ENCODE measurements at regions not wholly inside any gene's neighbourhood (a gene's known extent, or its start where the extent isn't known, plus 50 kb on each side); places are given as distances from the start of the nearest gene placed in this dataset.

GRCh38 chr4:11783588-11783987 is 354.9 kb upstream of the HS3ST1 start:
- Histone ChIP-seq H3K79me2 (ENCODE audit: insufficient read depth, low read length) (no peaks in the 10 kb centered on the region), H3K9me2 (ENCODE audit: insufficient read depth) (no peaks in the 10 kb centered on the region), H4K20me1 (ENCODE audit: insufficient read depth) (no peaks in the 10 kb centered on the region), H3K36me3 (ENCODE audit: control insufficient read depth in 1 of 2, insufficient read depth in 2 of 2, low read length in 2 of 2) (no peaks in the 10 kb centered on the region), H3K27me3 (ENCODE audit: insufficient read depth, low read length) (no peaks in the 10 kb centered on the region), H3K4me3 (replicated peaks in 1 of 2; ENCODE audit: low read depth in 1 of 2, low read length in 2 of 2) (no peak overlapping the region), H3K27ac (ENCODE audit: low read depth, low read length) (no peak overlapping the region), H2AFZ (ENCODE audit: low read depth, low read length, poor library complexity, severe bottlenecking) (no peak overlapping the region), H3K4me1 (ENCODE audit: control insufficient read depth in 1 of 2, insufficient read depth in 2 of 2, low read length in 2 of 2) (no peaks in the 10 kb centered on the region), H3K4me2 (ENCODE audit: low read length) (no peak overlapping the region), H3K9ac (ENCODE audit: low read length) (no peak overlapping the region), H3K9me3 (ENCODE audit: control insufficient read depth in 1 of 2, insufficient read depth in 1 of 2, low read depth in 1 of 2, low read length in 2 of 2) (no peaks in the 10 kb centered on the region)
- BruUV-seq (replicated peaks) = no TSS peak
- intact Hi-C loops (cut with micrococcal nuclease) = no loop called here
- ATAC-seq (no peak), DNase-seq (ENCODE audit: low read depth, low spot score) (no peak)
- ChIA-PET POLR2A (no interaction called here), RAD21 (ENCODE audit: low non-redundant PET in 1 of 2, low total read pairs in 2 of 2, uncharacterized antibody in 2 of 2, unreplicated experiment in 2 of 2) (no interaction called here), CTCF (no interaction called here)
- TF ChIP-seq ZBTB33 (IDR thresholded peaks at IDR 0.05; ENCODE audit: extremely low read depth, insufficient replicate concordance, low read length) (no peak), REST (IDR thresholded peaks at IDR 0.05; ENCODE audit: low read depth) (no peak), EZH2 (IDR thresholded peaks at IDR 0.05) (no peak), YY1 (IDR thresholded peaks at IDR 0.05; ENCODE audit: extremely low read depth, insufficient replicate concordance, low read depth, low read length) (no peak), ZFX (IDR thresholded peaks at IDR 0.05) (no peak), SIN3A (IDR thresholded peaks at IDR 0.05; ENCODE audit: low read depth) (no peak), ZNF274 (IDR thresholded peaks at IDR 0.05; ENCODE audit: low read depth, low read length) (no peak), SP1 (IDR thresholded peaks at IDR 0.05; ENCODE audit: low read depth) (no peak), ELF1 (IDR thresholded peaks at IDR 0.05; ENCODE audit: borderline replicate concordance, low read depth) (no peak), CTCF (IDR thresholded peaks at IDR 0.05 in 2 of 3, conservative IDR thresholded peaks at IDR 0.05 in 1 of 3; ENCODE audit: borderline replicate concordance in 1 of 3, insufficient read depth in 1 of 3, low read depth in 2 of 3, low read length in 2 of 3) (no peak), RAD21 (IDR thresholded peaks at IDR 0.05; ENCODE audit: low read depth) (no peak), CEBPB (IDR thresholded peaks at IDR 0.05; ENCODE audit: low read depth) (no peak), FOSL1 (IDR thresholded peaks at IDR 0.05; ENCODE audit: low read depth) (no peak), EGR1 (IDR thresholded peaks at IDR 0.05; ENCODE audit: low read depth) (no peak), MAX (IDR thresholded peaks at IDR 0.05) (no peak), TCF7L2 (IDR thresholded peaks at IDR 0.05; ENCODE audit: borderline replicate concordance, extremely low read depth, insufficient read depth, insufficient read length) (no peak)
